SK-N-SH treated with all-trans-retinoic acid at 6 μM for 48 hours (cell line): ENCODE measurements at regions not wholly inside any gene's neighbourhood (a gene's known extent, or its start where the extent isn't known, plus 50 kb on each side); places are given as distances from the start of the nearest gene placed in this dataset.

Experiments
- ATAC-seq: fragments of 200-7000 bp; cut with Tn5 transposase; 3 replicates; pipeline ENCODE4 v1.9.1; 2020; ENCODE audit warnings: mild to moderate bottlenecking, moderate library complexity
- ARNTL ChIP-seq: fragments of 450-650 bp; formaldehyde crosslinking; IDR thresholded peaks from 2 replicates; pipeline ENCODE4 v1.5.0; 2020; ENCODE audit warnings: low read depth, mild to moderate bottlenecking, moderate library complexity, borderline replicate concordance
- BACH2 ChIP-seq: fragments of 250-450 bp; sonication (Bioruptor Pico); IDR thresholded peaks from 2 replicates; pipeline ENCODE4 v1.9.0; 2021; ENCODE audit warnings: mild to moderate bottlenecking, borderline replicate concordance
- CREB5 ChIP-seq: fragments of 250-450 bp; sonication (Bioruptor Pico); IDR thresholded peaks from 2 replicates; pipeline ENCODE4 v1.5.1; 2020; ENCODE audit warnings: low read depth, mild to moderate bottlenecking, moderate library complexity
- CSDC2 ChIP-seq: fragments of 250-450 bp; sonication (Bioruptor Pico); IDR thresholded peaks from 2 replicates; pipeline ENCODE4 v1.5.0; 2020; ENCODE audit warnings: mild to moderate bottlenecking, moderate library complexity
- CSRNP3 ChIP-seq: fragments of 250-450 bp; sonication (Bioruptor Pico); IDR thresholded peaks from 2 replicates; pipeline ENCODE4 v1.5.1; 2021; ENCODE audit warnings: mild to moderate bottlenecking, moderate library complexity
- ESRRG ChIP-seq: fragments of 250-450 bp; sonication (Bioruptor Pico); IDR thresholded peaks from 2 replicates; pipeline ENCODE4 v1.6.1; 2021; ENCODE audit warnings: mild to moderate bottlenecking
- GLIS3 ChIP-seq: fragments of 250-450 bp; sonication (Bioruptor Pico); IDR thresholded peaks from 2 replicates; pipeline ENCODE4 v1.5.0; 2020; ENCODE audit warnings: mild to moderate bottlenecking, moderate library complexity
- ISL1 ChIP-seq: fragments of 250-450 bp; sonication (Bioruptor Pico); IDR thresholded peaks from 2 replicates; pipeline ENCODE4 v2.1.2; 2022; ENCODE audit warnings: mild to moderate bottlenecking, moderate library complexity
- PATZ1 ChIP-seq: fragments of 250-450 bp; sonication (Bioruptor Pico); IDR thresholded peaks from 2 replicates; pipeline ENCODE4 v1.8.0; 2020; ENCODE audit warnings: mild to moderate bottlenecking, moderate library complexity, borderline replicate concordance
- PPARA ChIP-seq: fragments of 250-450 bp; sonication (Bioruptor Pico); IDR thresholded peaks from 2 replicates; pipeline ENCODE4 v1.5.0; 2020; ENCODE audit warnings: mild to moderate bottlenecking, borderline replicate concordance
- RARB ChIP-seq: fragments of 250-450 bp; sonication (Bioruptor Pico); IDR thresholded peaks from 2 replicates; pipeline ENCODE4 v1.8.0; 2021; ENCODE audit warnings: mild to moderate bottlenecking, moderate library complexity
- TCF4 ChIP-seq: fragments of 250-450 bp; sonication (Bioruptor Pico); IDR thresholded peaks from 2 replicates; pipeline ENCODE4 v1.8.0; 2021; ENCODE audit warnings: mild to moderate bottlenecking, moderate library complexity, borderline replicate concordance
- TOX ChIP-seq: fragments of 250-450 bp; sonication (Bioruptor Pico); IDR thresholded peaks from 2 replicates; pipeline ENCODE4 v1.8.0; 2021; ENCODE audit warnings: mild to moderate bottlenecking, moderate library complexity, borderline replicate concordance
- TSHZ2 ChIP-seq: fragments of 250-450 bp; sonication (Bioruptor Pico); IDR thresholded peaks from 2 replicates; pipeline ENCODE4 v1.5.0; 2020; ENCODE audit warnings: mild to moderate bottlenecking, moderate library complexity
- ZC3H10 ChIP-seq: fragments of 250-450 bp; sonication (Bioruptor Pico); IDR thresholded peaks from 2 replicates; pipeline ENCODE4 v1.5.1; 2021; ENCODE audit warnings: mild to moderate bottlenecking, moderate library complexity
- ZFP3 ChIP-seq: fragments of 250-450 bp; sonication (Bioruptor Pico); IDR thresholded peaks from 2 replicates; pipeline ENCODE4 v1.5.0; 2020; ENCODE audit warnings: mild to moderate bottlenecking, moderate library complexity
- ZFP30 ChIP-seq: fragments of 450-650 bp; formaldehyde crosslinking; IDR thresholded peaks from 2 replicates; pipeline ENCODE4 v1.5.0; 2022; ENCODE audit warnings: mild to moderate bottlenecking, moderate library complexity
- ZNF565 ChIP-seq: fragments of 450-650 bp; formaldehyde crosslinking; conservative IDR thresholded peaks from 2 replicates; pipeline ENCODE4 v1.5.0; 2020; ENCODE audit warnings: low read depth, mild to moderate bottlenecking, moderate library complexity
- ZNF70 ChIP-seq: fragments of 450-650 bp; formaldehyde crosslinking; IDR thresholded peaks from 2 replicates; pipeline ENCODE4 v1.5.0; 2020; ENCODE audit warnings: mild to moderate bottlenecking, moderate library complexity
- ZNF8 ChIP-seq: fragments of 450-650 bp; formaldehyde crosslinking; IDR thresholded peaks from 2 replicates; pipeline ENCODE4 v1.5.0; 2020; ENCODE audit warnings: mild to moderate bottlenecking, moderate library complexity

GRCh38 chr2:106970471-106971261 is 84.7 kb upstream of the ST6GAL2 start:
- TF ChIP-seq ZNF565 (CRISPR knock-in tag): no peak
- no peak for TF ChIP-seq ZNF70 (CRISPR knock-in tag)
- no peak for TF ChIP-seq BACH2
- TF ChIP-seq ZC3H10 (CRISPR knock-in tag): no peak
- TF ChIP-seq CSRNP3 (CRISPR knock-in tag): no peak
- no peak for TF ChIP-seq CSDC2 (CRISPR knock-in tag)
- no peak for TF ChIP-seq TOX
- no peak for TF ChIP-seq GLIS3 (CRISPR knock-in tag)
- TF ChIP-seq ZFP30 (CRISPR knock-in tag): no peak
- TF ChIP-seq RARB (CRISPR knock-in tag): no peak
- no peak for TF ChIP-seq ARNTL
- no peak for TF ChIP-seq PPARA (CRISPR knock-in tag)
- TF ChIP-seq ZNF8 (CRISPR knock-in tag): no peak
- no peak for TF ChIP-seq ISL1 (CRISPR knock-in tag)
- TF ChIP-seq ESRRG (CRISPR knock-in tag): no peak
- TF ChIP-seq TSHZ2 (CRISPR knock-in tag): no peak
- ATAC-seq: peak; percentile 86

GRCh38 chr2:106972782-106973181 is 86.8 kb upstream of the ST6GAL2 start:
- ATAC-seq: peak; percentile 68
- TF ChIP-seq ZNF565 (CRISPR knock-in tag): no peak
- no peak for TF ChIP-seq CSRNP3 (CRISPR knock-in tag)
- no peak for TF ChIP-seq TCF4 (CRISPR knock-in tag)
- no peak for TF ChIP-seq ESRRG (CRISPR knock-in tag)
- TF ChIP-seq TOX: no peak
- no peak for TF ChIP-seq ARNTL
- no peak for TF ChIP-seq ZC3H10 (CRISPR knock-in tag)
- TF ChIP-seq PATZ1 (CRISPR knock-in tag): no peak
- TF ChIP-seq CREB5 (CRISPR knock-in tag): no peak
- no peak for TF ChIP-seq GLIS3 (CRISPR knock-in tag)
- TF ChIP-seq TSHZ2 (CRISPR knock-in tag): no peak
- no peak for TF ChIP-seq RARB (CRISPR knock-in tag)
- TF ChIP-seq ZFP3 (CRISPR knock-in tag): no peak
- TF ChIP-seq BACH2: no peak
- TF ChIP-seq ISL1 (CRISPR knock-in tag): no peak
